ENCODE measurements at regions not wholly inside any gene's neighbourhood (a gene's known extent, or its start where the extent isn't known, plus 50 kb on each side); places are given as distances from the start of the nearest gene placed in this dataset.
"Not testable (repeated sequence)": the region's sequence is repeated elsewhere in the genome, so short reads cannot be mapped to it uniquely, and the experiment has no call there.

DNA sequence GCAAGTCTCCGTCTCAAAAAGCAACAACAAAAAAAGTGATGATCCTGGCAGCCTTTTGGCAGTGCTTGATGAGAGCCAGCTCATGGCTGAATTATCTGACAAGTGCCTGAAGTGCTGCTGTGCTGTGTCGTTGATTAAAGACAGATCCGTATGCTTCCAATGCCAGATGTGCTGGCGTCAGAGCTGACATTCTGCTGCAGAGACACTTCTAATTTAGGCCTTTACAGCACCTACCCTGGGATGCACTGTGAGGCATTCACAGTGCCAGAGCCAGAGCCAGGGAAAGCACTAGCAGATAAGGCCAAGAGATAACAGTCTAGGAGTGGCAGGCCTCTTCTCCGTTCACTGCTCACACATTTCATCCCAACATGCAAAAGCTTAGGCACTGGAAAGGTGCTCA, 995.5 kb downstream of the RAB28 start:
- DNase-seq (no peak), ATAC-seq (no peak)
- 27% methylated on average over 5 of the region's 5 CpGs for WGBS (ENCODE audit: insufficient coverage, low coverage, low lambda C conversion rate, missing lambda C conversion rate)
- intact Hi-C loops (cut with DNase I) = no loop called here
- Histone ChIP-seq H3K9me3 (no peaks in the 10 kb centered on the region), H3K27ac (no peak overlapping the region), H3K4me3 (no peak overlapping the region), H3K27me3 (no peaks in the 10 kb centered on the region), H3K4me1 (no peaks in the 10 kb centered on the region), H3K36me3 (no peaks in the 10 kb centered on the region)
- no peak for TF ChIP-seq POLR2A (IDR thresholded peaks at IDR 0.05)
- TF ChIP-seq, protein P1, sequence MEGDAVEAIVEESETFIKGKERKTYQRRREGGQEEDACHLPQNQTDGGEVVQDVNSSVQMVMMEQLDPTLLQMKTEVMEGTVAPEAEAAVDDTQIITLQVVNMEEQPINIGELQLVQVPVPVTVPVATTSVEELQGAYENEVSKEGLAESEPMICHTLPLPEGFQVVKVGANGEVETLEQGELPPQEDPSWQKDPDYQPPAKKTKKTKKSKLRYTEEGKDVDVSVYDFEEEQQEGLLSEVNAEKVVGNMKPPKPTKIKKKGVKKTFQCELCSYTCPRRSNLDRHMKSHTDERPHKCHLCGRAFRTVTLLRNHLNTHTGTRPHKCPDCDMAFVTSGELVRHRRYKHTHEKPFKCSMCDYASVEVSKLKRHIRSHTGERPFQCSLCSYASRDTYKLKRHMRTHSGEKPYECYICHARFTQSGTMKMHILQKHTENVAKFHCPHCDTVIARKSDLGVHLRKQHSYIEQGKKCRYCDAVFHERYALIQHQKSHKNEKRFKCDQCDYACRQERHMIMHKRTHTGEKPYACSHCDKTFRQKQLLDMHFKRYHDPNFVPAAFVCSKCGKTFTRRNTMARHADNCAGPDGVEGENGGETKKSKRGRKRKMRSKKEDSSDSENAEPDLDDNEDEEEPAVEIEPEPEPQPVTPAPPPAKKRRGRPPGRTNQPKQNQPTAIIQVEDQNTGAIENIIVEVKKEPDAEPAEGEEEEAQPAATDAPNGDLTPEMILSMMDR (IDR thresholded peaks at IDR 0.05) = no peak

DNA sequence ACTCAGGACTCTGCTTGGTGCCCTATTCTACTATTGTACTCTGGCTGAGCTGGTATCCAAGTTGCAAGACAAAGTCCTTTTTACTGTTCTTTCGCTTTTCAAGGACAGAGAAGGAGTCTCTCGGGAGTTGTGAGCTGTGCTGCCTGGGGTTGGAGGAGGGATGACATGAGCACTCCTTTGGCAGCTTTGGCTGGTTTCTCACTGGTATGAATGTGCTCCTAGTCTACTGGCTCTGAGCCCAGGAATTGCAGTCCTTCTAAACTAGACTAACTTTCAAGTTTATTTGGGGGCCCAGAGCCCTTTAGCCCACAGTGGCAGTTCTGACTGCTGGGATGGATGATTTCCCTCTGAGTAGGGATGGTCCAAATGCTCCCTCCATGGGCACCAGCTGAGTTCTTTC, 997.1 kb downstream of the RAB28 start:
- intact Hi-C loops (cut with DNase I) = no loop called here
- Histone ChIP-seq H3K27me3 (no peaks in the 10 kb centered on the region), H3K36me3 (no peaks in the 10 kb centered on the region), H3K4me3 (no peak overlapping the region), H3K27ac (no peak overlapping the region), H3K9me3 (no peaks in the 10 kb centered on the region), H3K4me1 (no peaks in the 10 kb centered on the region)
- TF ChIP-seq POLR2A (IDR thresholded peaks at IDR 0.05) = no peak
- TF ChIP-seq, protein P1 (IDR thresholded peaks at IDR 0.05) = no peak
- ATAC-seq (no peak), DNase-seq (no peak)
- no CpG with 5 or more reads among the region's 2 CpGs for WGBS (ENCODE audit: insufficient coverage, low coverage, low lambda C conversion rate, missing lambda C conversion rate)

DNA sequence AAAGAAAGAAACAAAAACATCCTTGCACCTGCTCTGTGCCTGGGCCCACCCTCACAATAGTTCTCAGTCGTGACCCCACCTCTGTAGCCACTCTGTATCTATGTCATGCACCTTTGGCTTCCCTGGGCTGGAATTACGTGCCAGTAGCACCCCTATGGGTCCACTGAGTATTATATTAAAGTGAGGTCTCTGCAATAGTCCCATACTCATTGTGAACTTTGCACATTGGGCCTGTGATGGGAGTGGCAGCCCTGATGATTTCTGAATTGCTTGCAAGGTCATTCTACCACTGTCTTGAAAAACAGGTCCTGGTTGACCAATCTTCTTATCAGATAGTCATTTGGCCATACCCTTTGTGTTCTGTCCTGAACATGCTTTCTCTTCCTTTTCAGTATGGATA, 1012.1 kb downstream of the RAB28 start:
- DNase-seq (no peak), ATAC-seq (no peak)
- Histone ChIP-seq H3K27ac (no peak overlapping the region), H3K27me3 (no peaks in the 10 kb centered on the region), H3K36me3 (no peaks in the 10 kb centered on the region), H3K4me3 (no peak overlapping the region), H3K4me1 (no peaks in the 10 kb centered on the region), H3K9me3 (no peaks in the 10 kb centered on the region)
- no peak for TF ChIP-seq POLR2A (IDR thresholded peaks at IDR 0.05)
- TF ChIP-seq, protein P1 (IDR thresholded peaks at IDR 0.05) = no peak
- WGBS (ENCODE audit: insufficient coverage, low coverage, low lambda C conversion rate, missing lambda C conversion rate) = 38% methylated on average over 2 of the region's 2 CpGs
- intact Hi-C loops (cut with DNase I) = no loop called here

DNA sequence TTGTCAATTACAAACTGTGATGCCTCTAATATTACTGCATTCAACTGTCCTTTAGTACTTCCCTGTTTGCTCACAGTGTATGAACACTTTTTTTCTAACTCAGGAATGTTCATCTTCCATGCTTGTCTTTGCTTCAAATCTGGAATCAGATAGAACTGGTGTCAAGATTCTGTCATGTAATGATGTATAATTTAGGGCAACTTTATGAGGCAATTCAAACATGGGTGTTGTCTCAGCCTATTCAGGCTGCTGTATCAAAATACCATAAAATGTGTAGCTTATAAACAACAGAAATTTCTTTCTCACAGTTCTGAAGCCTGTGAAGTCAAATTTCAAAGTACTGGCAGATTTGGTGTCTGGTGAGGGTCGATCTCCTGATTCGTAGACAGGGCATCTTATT, 1012.9 kb downstream of the RAB28 start:
- H3K4me1 ChIP-seq = no peaks in the 10 kb centered on the region
- H3K27me3 ChIP-seq = no peaks in the 10 kb centered on the region
- no peak for DNase-seq
- no peaks in the 10 kb centered on the region for H3K36me3 ChIP-seq
- WGBS (ENCODE audit: insufficient coverage, low coverage, low lambda C conversion rate, missing lambda C conversion rate) = 83% methylated on average over 1 of the region's 2 CpGs
- TF ChIP-seq, protein P1 (IDR thresholded peaks at IDR 0.05) = no peak
- TF ChIP-seq POLR2A (IDR thresholded peaks at IDR 0.05) = no peak
- intact Hi-C loops (cut with DNase I) = no loop called here
- H3K9me3 ChIP-seq = no peaks in the 10 kb centered on the region
- H3K27ac ChIP-seq = no peak overlapping the region
- ATAC-seq = no peak
- no peak overlapping the region for H3K4me3 ChIP-seq

DNA sequence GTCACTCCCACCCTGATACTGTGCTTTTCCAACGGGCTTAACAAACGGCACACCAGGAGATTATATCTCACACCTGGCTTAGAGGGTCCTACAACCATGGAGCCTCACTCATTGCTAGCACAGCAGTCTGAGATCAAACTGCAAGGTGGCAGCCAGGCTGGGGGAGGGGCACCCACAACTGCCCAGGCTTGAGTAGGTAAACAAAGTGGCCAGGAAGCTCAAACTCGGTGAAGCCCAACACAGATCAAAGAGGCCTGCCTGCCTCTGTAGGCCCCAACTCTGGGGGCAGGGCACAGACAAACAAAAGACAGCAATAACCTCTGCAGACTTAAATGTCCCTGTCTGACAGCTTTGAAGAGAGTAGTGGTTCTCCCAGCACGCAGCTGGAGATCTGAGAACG, 1022.6 kb downstream of the RAB28 start:
- DNase-seq; ATAC-seq; H3K27me3 ChIP-seq; H3K9me3 ChIP-seq; H3K4me3 ChIP-seq; H3K27ac ChIP-seq; H3K36me3 ChIP-seq; intact Hi-C loops (cut with DNase I); H3K4me1 ChIP-seq: not testable (repeated sequence)
- 36% methylated on average over 3 of the region's 5 CpGs for WGBS (ENCODE audit: insufficient coverage, low coverage, low lambda C conversion rate, missing lambda C conversion rate)

Measured in right lobe of liver (tissue), 6 donors.